ENCODE measurements at regions not wholly inside any gene's neighbourhood (a gene's known extent, or its start where the extent isn't known, plus 50 kb on each side); places are given as distances from the start of the nearest gene placed in this dataset.

DNA sequence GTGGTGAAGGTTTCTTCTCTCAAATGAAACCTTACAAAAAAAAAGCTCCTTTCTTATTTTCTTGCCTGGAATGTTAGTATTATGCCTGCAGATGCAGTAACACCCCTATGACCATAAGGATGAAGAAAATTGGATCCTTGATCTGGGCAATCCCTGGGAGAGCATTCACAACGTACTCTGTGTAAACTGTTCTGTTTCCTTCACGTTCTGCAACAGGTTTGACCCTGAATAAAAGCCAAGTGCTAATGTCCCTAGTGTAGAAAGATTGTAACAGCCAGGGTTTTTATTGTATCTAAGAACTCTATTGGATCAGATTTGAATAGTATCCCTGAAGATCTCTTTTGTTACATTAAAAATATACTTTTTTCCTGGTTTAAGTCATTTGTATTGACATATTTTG lies 1639.6 kb upstream of the ACO1 start:
- TF ChIP-seq POLR2A (IDR thresholded peaks at IDR 0.05; ENCODE audit: low read depth, low read length) (no peak), MYC (IDR thresholded peaks at IDR 0.05; ENCODE audit: low read depth, low read length) (no peak), POLR2AphosphoS5 (IDR thresholded peaks at IDR 0.05; ENCODE audit: insufficient read depth, low read depth, low read length) (no peak), EZH2 (IDR thresholded peaks at IDR 0.05; ENCODE audit: borderline replicate concordance, low read depth, low read length, severe bottlenecking) (no peak)
- TF ChIP-seq, protein P1, sequence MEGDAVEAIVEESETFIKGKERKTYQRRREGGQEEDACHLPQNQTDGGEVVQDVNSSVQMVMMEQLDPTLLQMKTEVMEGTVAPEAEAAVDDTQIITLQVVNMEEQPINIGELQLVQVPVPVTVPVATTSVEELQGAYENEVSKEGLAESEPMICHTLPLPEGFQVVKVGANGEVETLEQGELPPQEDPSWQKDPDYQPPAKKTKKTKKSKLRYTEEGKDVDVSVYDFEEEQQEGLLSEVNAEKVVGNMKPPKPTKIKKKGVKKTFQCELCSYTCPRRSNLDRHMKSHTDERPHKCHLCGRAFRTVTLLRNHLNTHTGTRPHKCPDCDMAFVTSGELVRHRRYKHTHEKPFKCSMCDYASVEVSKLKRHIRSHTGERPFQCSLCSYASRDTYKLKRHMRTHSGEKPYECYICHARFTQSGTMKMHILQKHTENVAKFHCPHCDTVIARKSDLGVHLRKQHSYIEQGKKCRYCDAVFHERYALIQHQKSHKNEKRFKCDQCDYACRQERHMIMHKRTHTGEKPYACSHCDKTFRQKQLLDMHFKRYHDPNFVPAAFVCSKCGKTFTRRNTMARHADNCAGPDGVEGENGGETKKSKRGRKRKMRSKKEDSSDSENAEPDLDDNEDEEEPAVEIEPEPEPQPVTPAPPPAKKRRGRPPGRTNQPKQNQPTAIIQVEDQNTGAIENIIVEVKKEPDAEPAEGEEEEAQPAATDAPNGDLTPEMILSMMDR (IDR thresholded peaks at IDR 0.05; ENCODE audit: extremely low read depth in 1 of 2, insufficient read depth in 1 of 2, low read depth in 1 of 2, low read length in 2 of 2) = no peak
- TF ChIP-seq, protein P2, sequence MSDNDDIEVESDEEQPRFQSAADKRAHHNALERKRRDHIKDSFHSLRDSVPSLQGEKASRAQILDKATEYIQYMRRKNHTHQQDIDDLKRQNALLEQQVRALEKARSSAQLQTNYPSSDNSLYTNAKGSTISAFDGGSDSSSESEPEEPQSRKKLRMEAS (IDR thresholded peaks at IDR 0.05; ENCODE audit: insufficient read depth, insufficient read length) = no peak
